ENCODE measurements at regions not wholly inside any gene's neighbourhood (a gene's known extent, or its start where the extent isn't known, plus 50 kb on each side); places are given as distances from the start of the nearest gene placed in this dataset.
A peak's percentile ranks its signal among the peaks of the same experiment; 100 is the strongest.

GRCh38 chr14:40694023-40694422 lies 912.7 kb upstream of the LRFN5 start:
- H3K27me3 ChIP-seq (replicated peaks in 1 of 7), result no peaks in the 10 kb centered on the region
- peak; percentile 6 for DNase-seq
- no peaks in the 10 kb centered on the region for H3K36me3 ChIP-seq
- no peak overlapping the region for H3K4me3 ChIP-seq
- TF ChIP-seq CTCF (IDR thresholded peaks at IDR 0.05 in 8 of 11, conservative IDR thresholded peaks at IDR 0.05 in 3 of 11) (no peak), POLR2AphosphoS5 (IDR thresholded peaks at IDR 0.05) (no peak), POLR2A (IDR thresholded peaks at IDR 0.05) (no peak)
- no peaks in the 10 kb centered on the region for H3K4me1 ChIP-seq
- intact Hi-C loops (cut with DNase I; ENCODE audit: low total_unique reads), result no loop called here
- no peaks in the 10 kb centered on the region for H3K9me3 ChIP-seq
- no peak overlapping the region for H3K27ac ChIP-seq
- 78 to 90% (median 85%) methylated on average over 3 of the region's 3 CpGs for WGBS, 5 donors

GRCh38 chr14:40691066-40691465 lies 915.6 kb upstream of the LRFN5 start:
- Histone ChIP-seq H3K4me1 (no peaks in the 10 kb centered on the region), H3K9me3 (no peaks in the 10 kb centered on the region), H3K27ac (no peak overlapping the region), H3K36me3 (no peaks in the 10 kb centered on the region), H3K27me3 (replicated peaks in 1 of 7) (no peaks in the 10 kb centered on the region), H3K4me3 (no peak overlapping the region)
- DNase-seq, result no peak
- no peak for TF ChIP-seq POLR2A (IDR thresholded peaks at IDR 0.05)
- no peak for TF ChIP-seq POLR2AphosphoS5 (IDR thresholded peaks at IDR 0.05)
- no peak for TF ChIP-seq CTCF (IDR thresholded peaks at IDR 0.05 in 8 of 11, conservative IDR thresholded peaks at IDR 0.05 in 3 of 11)
- WGBS, 5 donors, result 84 to 90% (median 89%) methylated on average over 2 of the region's 2 CpGs
- intact Hi-C loops (cut with DNase I; ENCODE audit: low total_unique reads), result no loop called here

GRCh38 chr14:40685764-40686163 lies 920.9 kb upstream of the LRFN5 start:
- H3K27me3 ChIP-seq (replicated peaks in 1 of 7), result no peaks in the 10 kb centered on the region
- no peak for DNase-seq
- H3K9me3 ChIP-seq, result no peaks in the 10 kb centered on the region
- no peak overlapping the region for H3K27ac ChIP-seq
- H3K4me3 ChIP-seq, result no peak overlapping the region
- no peaks in the 10 kb centered on the region for H3K36me3 ChIP-seq
- WGBS, 5 donors, result 84 to 94% (median 85%) methylated on average over 1 of the region's 1 CpG
- intact Hi-C loops (cut with DNase I; ENCODE audit: low total_unique reads), result no loop called here
- no peaks in the 10 kb centered on the region for H3K4me1 ChIP-seq
- TF ChIP-seq POLR2A (IDR thresholded peaks at IDR 0.05) (no peak), CTCF (IDR thresholded peaks at IDR 0.05 in 8 of 11, conservative IDR thresholded peaks at IDR 0.05 in 3 of 11) (no peak), POLR2AphosphoS5 (IDR thresholded peaks at IDR 0.05) (no peak)

- intact Hi-C loops (cut with DNase I; ENCODE audit: low total_unique reads), result no loop called here
- Histone ChIP-seq H3K27ac (no peak overlapping the region), H3K4me1 (no peaks in the 10 kb centered on the region), H3K36me3 (no peaks in the 10 kb centered on the region), H3K4me3 (no peak overlapping the region), H3K27me3 (replicated peaks in 1 of 7) (no peaks in the 10 kb centered on the region), H3K9me3 (peaks cover 0 to 5% (median 0%) of the 10 kb centered on the region in 8 donors)
- 77 to 93% (median 87%) methylated on average over 1 of the region's 1 CpG for WGBS, 5 donors
- no peak for TF ChIP-seq CTCF (IDR thresholded peaks at IDR 0.05 in 8 of 11, conservative IDR thresholded peaks at IDR 0.05 in 3 of 11)
- no peak for TF ChIP-seq POLR2AphosphoS5 (IDR thresholded peaks at IDR 0.05)
- no peak for TF ChIP-seq POLR2A (IDR thresholded peaks at IDR 0.05)
- DNase-seq, result no peak
These were observed 922.3 kb upstream of the LRFN5 start for GRCh38 chr14:40684328-40684727.
